Smooth muscle cell (in vitro differentiated cells): ENCODE measurements at regions not wholly inside any gene's neighbourhood (a gene's known extent, or its start where the extent isn't known, plus 50 kb on each side); places are given as distances from the start of the nearest gene placed in this dataset.
A peak's percentile ranks its signal among the peaks of the same experiment; 100 is the strongest.

Experiments
- DNase-seq: peaks from one replicate; lab custom pipeline; 2025; ENCODE audit not compliant: unreplicated experiment; lab: John Stamatoyannopoulos, UW
- H2AFZ ChIP-seq: fragments of 200-600 bp; sonication (generic); 2 replicates; pipeline ENCODE4 v1.6.0; 2016; ENCODE audit warnings: antibody characterized with exemption, low read depth, mild to moderate bottlenecking
- H3F3A ChIP-seq: fragments of 200-600 bp; sonication (generic); 2 replicates; pipeline ENCODE4 v1.6.0; 2017; ENCODE audit warnings: antibody characterized with exemption, low read depth
- H3K27ac ChIP-seq: fragments of 200-600 bp; sonication (generic); 2 replicates; pipeline ENCODE4 v1.5.1; 2016; ENCODE audit warnings: low read depth, mild to moderate bottlenecking
- H3K27me3 ChIP-seq: fragments of 200-600 bp; sonication (generic); 2 replicates; pipeline ENCODE4 v1.6.1; 2016; ENCODE audit warnings: low read depth, mild to moderate bottlenecking
- H3K36me3 ChIP-seq: fragments of 200-600 bp; sonication (generic); 2 replicates; pipeline ENCODE4 v1.5.1; 2016; ENCODE audit warnings: low read depth
- H3K4me1 ChIP-seq: fragments of 200-600 bp; sonication (generic); 2 replicates; pipeline ENCODE4 v1.5.1; 2016; ENCODE audit warnings: low read depth
- H3K4me2 ChIP-seq: fragments of 200-600 bp; sonication (generic); 2 replicates; pipeline ENCODE4 v1.6.0; 2016; ENCODE audit warnings: mild to moderate bottlenecking
- H3K4me3 ChIP-seq: fragments of 200-600 bp; sonication (generic); 2 replicates; pipeline ENCODE4 v1.5.1; 2016; ENCODE audit warnings: mild to moderate bottlenecking
- H3K79me2 ChIP-seq: fragments of 200-600 bp; sonication (generic); 2 replicates; pipeline ENCODE4 v1.6.0; 2016; ENCODE audit warnings: low read depth, mild to moderate bottlenecking
- H3K9ac ChIP-seq: fragments of 200-600 bp; sonication (generic); 2 replicates; pipeline ENCODE4 v1.6.0; 2016; ENCODE audit warnings: low read depth
- H3K9me3 ChIP-seq: fragments of 200-600 bp; sonication (generic); replicated peaks from 2 replicates; pipeline ENCODE4 v1.5.1; 2016; ENCODE audit warnings: low read depth
- H4K20me1 ChIP-seq: fragments of 200-600 bp; sonication (generic); 2 replicates; pipeline ENCODE4 v1.6.0; 2016; ENCODE audit warnings: low read depth
- CTCF ChIP-seq: fragments of 200-600 bp; sonication (generic); IDR thresholded peaks from 2 replicates; pipeline ENCODE4 v1.5.1; 2017; ENCODE audit warnings: borderline replicate concordance, mild to moderate bottlenecking, antibody characterized with exemption; ENCODE audit not compliant: insufficient read depth, poor library complexity, severe bottlenecking
- WGBS: methylation state at CpG from one replicate; pipeline ENCODE4 v1.1.7; 2016; ENCODE audit warnings: low lambda C conversion rate; 5-methylcytosine and 5-hydroxymethylcytosine counted together

GRCh38 chr5:3844266-3844665, 248.6 kb downstream of the IRX1 start:
- H4K20me1 ChIP-seq = no peaks in the 10 kb centered on the region
- no peak overlapping the region for H3K4me3 ChIP-seq
- no peaks in the 10 kb centered on the region for H3K27me3 ChIP-seq
- H3K27ac ChIP-seq = peak overlapping the region; percentile 28
- H3K4me1 ChIP-seq = no peaks in the 10 kb centered on the region
- no peak for DNase-seq
- H3K79me2 ChIP-seq = no peaks in the 10 kb centered on the region
- 90% methylated on average over 7 of the region's 7 CpGs for WGBS
- H2AFZ ChIP-seq = no peak overlapping the region
- H3K36me3 ChIP-seq = no peaks in the 10 kb centered on the region
- TF ChIP-seq CTCF = no peak
- no peaks in the 10 kb centered on the region for H3K9me3 ChIP-seq
- no peaks in the 10 kb centered on the region for H3F3A ChIP-seq
- H3K4me2 ChIP-seq = no peak overlapping the region
- H3K9ac ChIP-seq = no peak overlapping the region

- Histone ChIP-seq H3K4me2 (no peak overlapping the region), H3K27ac (no peak overlapping the region), H3K27me3 (no peaks in the 10 kb centered on the region), H4K20me1 (no peaks in the 10 kb centered on the region), H2AFZ (no peak overlapping the region), H3K4me3 (no peak overlapping the region), H3K36me3 (no peaks in the 10 kb centered on the region), H3K9ac (no peak overlapping the region), H3K79me2 (no peaks in the 10 kb centered on the region), H3F3A (no peaks in the 10 kb centered on the region), H3K4me1 (no peaks in the 10 kb centered on the region), H3K9me3 (no peaks in the 10 kb centered on the region)
- WGBS = 38% methylated on average over 5 of the region's 5 CpGs
- no peak for TF ChIP-seq CTCF
- no peak for DNase-seq
These were observed 249.6 kb downstream of the IRX1 start for GRCh38 chr5:3845230-3845629.

- no peak for TF ChIP-seq CTCF
- DNase-seq = no peak
- H4K20me1 ChIP-seq = no peaks in the 10 kb centered on the region
- no peak overlapping the region for H2AFZ ChIP-seq
- H3K36me3 ChIP-seq = no peaks in the 10 kb centered on the region
- H3K9me3 ChIP-seq = no peaks in the 10 kb centered on the region
- peaks cover 5% of the 10 kb centered on the region for H3K4me1 ChIP-seq
- no peaks in the 10 kb centered on the region for H3F3A ChIP-seq
- no peak overlapping the region for H3K9ac ChIP-seq
- H3K27me3 ChIP-seq = no peaks in the 10 kb centered on the region
- no peaks in the 10 kb centered on the region for H3K79me2 ChIP-seq
- 75% methylated on average over 13 of the region's 13 CpGs for WGBS
- no peak overlapping the region for H3K4me2 ChIP-seq
- no peak overlapping the region for H3K27ac ChIP-seq
- no peak overlapping the region for H3K4me3 ChIP-seq
These were observed 256.7 kb downstream of the IRX1 start for GRCh38 chr5:3852161-3852916.

GRCh38 chr5:3853362-3853761, 257.7 kb downstream of the IRX1 start:
- 89% methylated on average over 11 of the region's 11 CpGs for WGBS
- no peaks in the 10 kb centered on the region for H3F3A ChIP-seq
- H3K27me3 ChIP-seq = no peaks in the 10 kb centered on the region
- TF ChIP-seq CTCF = no peak
- no peaks in the 10 kb centered on the region for H3K9me3 ChIP-seq
- no peaks in the 10 kb centered on the region for H3K36me3 ChIP-seq
- DNase-seq = no peak
- no peak overlapping the region for H3K4me2 ChIP-seq
- no peaks in the 10 kb centered on the region for H3K79me2 ChIP-seq
- no peak overlapping the region for H3K9ac ChIP-seq
- peaks cover 5% of the 10 kb centered on the region for H3K4me1 ChIP-seq
- H3K4me3 ChIP-seq = no peak overlapping the region
- no peak overlapping the region for H3K27ac ChIP-seq
- no peaks in the 10 kb centered on the region for H4K20me1 ChIP-seq
- no peak overlapping the region for H2AFZ ChIP-seq
